ENCODE measurements at regions not wholly inside any gene's neighbourhood (a gene's known extent, or its start where the extent isn't known, plus 50 kb on each side); places are given as distances from the start of the nearest gene placed in this dataset.

GRCh38 chr12:4850857-4851380 lies 58.8 kb upstream of the KCNA1 start:
- Histone ChIP-seq H3K4me1 (ENCODE audit: control insufficient read depth in 5 of 5, insufficient read depth in 5 of 5, low read length in 5 of 5) (no peaks in the 10 kb centered on the region), H3K9me3 (ENCODE audit: control insufficient read depth in 4 of 4, insufficient read depth in 3 of 4, low read length in 3 of 4) (no peaks in the 10 kb centered on the region), H3K36me3 (ENCODE audit: control insufficient read depth in 4 of 4, insufficient read depth in 4 of 4, low read length in 4 of 4) (no peaks in the 10 kb centered on the region), H3K27me3 (ENCODE audit: control insufficient read depth in 3 of 3, insufficient read depth in 3 of 3, low read length in 2 of 3) (peaks cover 0 to 6% (median under 1%) of the 10 kb centered on the region in 3 donors), H3K9ac (ENCODE audit: insufficient read depth in 1 of 2, low read length in 2 of 2) (no peak overlapping the region), H3K4me3 (no peak overlapping the region), H3K27ac (ENCODE audit: low read depth in 1 of 2, low read length in 1 of 2) (no peak overlapping the region)
- 95 to 96% methylated on average over 9 of the region's 9 CpGs for WGBS, 2 donors
- no peak for DNase-seq
- TF ChIP-seq CTCF (IDR thresholded peaks at IDR 0.05; ENCODE audit: control extremely low read depth, extremely low read depth), result no peak
- ATAC-seq (ENCODE audit: insufficient read depth, low FRiP score), result no peak

DNA sequence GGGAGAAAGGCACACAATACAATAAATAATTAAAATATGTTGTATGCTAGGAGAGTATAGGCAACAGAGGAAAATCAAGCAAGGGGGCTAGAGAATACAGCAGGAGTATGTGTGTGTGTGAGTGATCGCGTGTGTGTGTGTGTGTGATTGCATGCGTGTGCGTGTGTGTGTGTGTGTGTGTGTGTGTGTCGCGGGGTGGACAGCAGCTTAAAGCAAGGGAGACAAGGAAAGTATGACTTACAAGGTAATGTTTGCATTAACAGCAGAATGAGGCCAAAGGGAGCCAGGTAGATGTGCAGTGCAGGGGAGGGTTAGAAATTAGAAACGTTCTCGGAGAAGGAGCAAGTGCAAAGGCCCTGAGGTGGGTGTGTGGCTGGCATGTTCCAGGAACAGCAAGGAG lies 57.4 kb upstream of the KCNA1 start:
- no peaks in the 10 kb centered on the region for H3K9me3 ChIP-seq (ENCODE audit: control insufficient read depth in 4 of 4, insufficient read depth in 3 of 4, low read length in 3 of 4)
- ATAC-seq (ENCODE audit: insufficient read depth, low FRiP score), result no peak
- no peak for DNase-seq
- WGBS, 2 donors, result 92 to 95% methylated on average over 8 of the region's 8 CpGs
- H3K36me3 ChIP-seq (ENCODE audit: control insufficient read depth in 4 of 4, insufficient read depth in 4 of 4, low read length in 4 of 4), result no peaks in the 10 kb centered on the region
- no peak overlapping the region for H3K9ac ChIP-seq (ENCODE audit: insufficient read depth in 1 of 2, low read length in 2 of 2)
- TF ChIP-seq CTCF (IDR thresholded peaks at IDR 0.05; ENCODE audit: control extremely low read depth, extremely low read depth), result no peak
- H3K4me1 ChIP-seq (ENCODE audit: control insufficient read depth in 5 of 5, insufficient read depth in 5 of 5, low read length in 5 of 5), result no peaks in the 10 kb centered on the region
- H3K4me3 ChIP-seq, result no peak overlapping the region
- H3K27ac ChIP-seq (ENCODE audit: low read depth in 1 of 2, low read length in 1 of 2), result no peak overlapping the region
- peaks cover 0 to 6% (median 4%) of the 10 kb centered on the region in 3 donors for H3K27me3 ChIP-seq (ENCODE audit: control insufficient read depth in 3 of 3, insufficient read depth in 3 of 3, low read length in 2 of 3)

DNA sequence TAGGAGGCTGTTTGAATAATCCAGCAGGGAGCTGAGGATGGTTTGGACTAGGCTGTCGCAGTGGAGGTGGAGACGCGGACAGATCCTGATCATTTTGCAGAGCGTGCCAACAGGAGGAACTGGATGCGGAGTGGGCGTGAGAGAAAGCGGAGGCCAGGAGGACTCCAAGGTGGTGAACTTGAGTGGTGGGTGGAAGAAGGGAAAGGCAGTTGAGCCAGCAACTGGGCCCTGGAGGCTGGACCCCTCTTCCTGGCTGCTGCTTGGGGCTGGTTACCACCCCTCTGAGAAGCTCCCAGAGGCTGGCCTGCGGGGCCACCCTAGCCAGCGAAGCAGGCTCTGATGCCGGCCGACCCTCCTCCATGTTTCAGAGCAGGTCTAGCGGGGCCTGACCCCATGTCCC lies 56.8 kb upstream of the KCNA1 start:
- H3K4me3 ChIP-seq, result no peak overlapping the region
- no peak overlapping the region for H3K27ac ChIP-seq (ENCODE audit: low read depth in 1 of 2, low read length in 1 of 2)
- no peak overlapping the region for H3K9ac ChIP-seq (ENCODE audit: insufficient read depth in 1 of 2, low read length in 2 of 2)
- WGBS, 2 donors, result 94 to 95% methylated on average over 12 of the region's 12 CpGs
- H3K9me3 ChIP-seq (ENCODE audit: control insufficient read depth in 4 of 4, insufficient read depth in 3 of 4, low read length in 3 of 4), result no peaks in the 10 kb centered on the region
- H3K27me3 ChIP-seq (ENCODE audit: control insufficient read depth in 3 of 3, insufficient read depth in 3 of 3, low read length in 2 of 3), result peaks cover 0 to 6% (median 4%) of the 10 kb centered on the region in 3 donors
- TF ChIP-seq CTCF (IDR thresholded peaks at IDR 0.05; ENCODE audit: control extremely low read depth, extremely low read depth), result no peak
- no peak for DNase-seq
- H3K4me1 ChIP-seq (ENCODE audit: control insufficient read depth in 5 of 5, insufficient read depth in 5 of 5, low read length in 5 of 5), result peaks cover 0 to 6% (median 1%) of the 10 kb centered on the region in 5 donors
- no peaks in the 10 kb centered on the region for H3K36me3 ChIP-seq (ENCODE audit: control insufficient read depth in 4 of 4, insufficient read depth in 4 of 4, low read length in 4 of 4)
- no peak for ATAC-seq (ENCODE audit: insufficient read depth, low FRiP score)

Measured in lung (tissue), 11 donors.